LNCaP clone FGC (cell line): ENCODE measurements at regions not wholly inside any gene's neighbourhood (a gene's known extent, or its start where the extent isn't known, plus 50 kb on each side); places are given as distances from the start of the nearest gene placed in this dataset.

Source experiments
- DNase-seq: peaks from one replicate; pipeline ENCODE4 v3.0.0-alpha.2; 2011; ENCODE audit warnings: low read depth
- H3K4me3 ChIP-seq: 2 replicates; pipeline ENCODE4 v1.5.1; 2011; ENCODE audit warnings: mild to moderate bottlenecking, low read depth, low read length, control low read depth
- TF ChIP-seq, protein P1 (sequence below): IDR thresholded peaks from 2 replicates; pipeline ENCODE4 v1.5.1; 2012; ENCODE audit warnings: mild to moderate bottlenecking; ENCODE audit not compliant: control insufficient read depth, insufficient read depth; ENCODE audit errors: extremely low read depth

DNA sequence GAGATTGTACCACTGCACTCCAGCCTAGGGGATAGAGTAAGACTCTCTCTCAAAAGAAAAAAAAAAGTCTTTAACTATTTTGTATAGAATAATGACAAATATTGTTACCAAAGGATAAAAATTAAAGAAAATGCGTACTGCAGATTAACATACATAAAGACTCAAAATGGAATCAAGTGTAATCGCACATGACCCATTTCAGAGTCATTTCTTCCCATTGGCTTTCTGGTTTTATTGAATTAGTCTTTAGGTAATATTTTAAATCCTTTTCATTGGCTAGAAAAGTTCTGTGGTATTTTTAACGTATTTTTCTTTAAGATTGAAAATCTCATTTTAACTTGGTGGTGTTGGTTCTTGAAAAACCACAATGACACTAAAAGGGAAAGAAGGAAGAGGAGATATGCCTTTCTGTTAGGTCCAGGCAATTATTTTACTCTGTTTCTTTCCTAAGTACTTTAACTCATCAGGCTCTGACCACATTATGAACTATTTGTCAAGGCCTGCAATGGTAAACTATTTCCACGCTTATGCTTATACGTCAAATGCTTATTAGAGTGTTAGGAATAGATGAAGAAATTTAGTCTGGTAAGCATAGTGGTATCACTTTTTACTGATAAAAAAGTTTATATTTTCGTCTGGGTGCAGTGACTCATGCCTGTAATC, 52.3 kb downstream of the PLEKHG1 start:
- DNase-seq: no peak
- TF ChIP-seq, protein P1, sequence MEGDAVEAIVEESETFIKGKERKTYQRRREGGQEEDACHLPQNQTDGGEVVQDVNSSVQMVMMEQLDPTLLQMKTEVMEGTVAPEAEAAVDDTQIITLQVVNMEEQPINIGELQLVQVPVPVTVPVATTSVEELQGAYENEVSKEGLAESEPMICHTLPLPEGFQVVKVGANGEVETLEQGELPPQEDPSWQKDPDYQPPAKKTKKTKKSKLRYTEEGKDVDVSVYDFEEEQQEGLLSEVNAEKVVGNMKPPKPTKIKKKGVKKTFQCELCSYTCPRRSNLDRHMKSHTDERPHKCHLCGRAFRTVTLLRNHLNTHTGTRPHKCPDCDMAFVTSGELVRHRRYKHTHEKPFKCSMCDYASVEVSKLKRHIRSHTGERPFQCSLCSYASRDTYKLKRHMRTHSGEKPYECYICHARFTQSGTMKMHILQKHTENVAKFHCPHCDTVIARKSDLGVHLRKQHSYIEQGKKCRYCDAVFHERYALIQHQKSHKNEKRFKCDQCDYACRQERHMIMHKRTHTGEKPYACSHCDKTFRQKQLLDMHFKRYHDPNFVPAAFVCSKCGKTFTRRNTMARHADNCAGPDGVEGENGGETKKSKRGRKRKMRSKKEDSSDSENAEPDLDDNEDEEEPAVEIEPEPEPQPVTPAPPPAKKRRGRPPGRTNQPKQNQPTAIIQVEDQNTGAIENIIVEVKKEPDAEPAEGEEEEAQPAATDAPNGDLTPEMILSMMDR: no peak
- H3K4me3 ChIP-seq: no peak overlapping the region

DNA sequence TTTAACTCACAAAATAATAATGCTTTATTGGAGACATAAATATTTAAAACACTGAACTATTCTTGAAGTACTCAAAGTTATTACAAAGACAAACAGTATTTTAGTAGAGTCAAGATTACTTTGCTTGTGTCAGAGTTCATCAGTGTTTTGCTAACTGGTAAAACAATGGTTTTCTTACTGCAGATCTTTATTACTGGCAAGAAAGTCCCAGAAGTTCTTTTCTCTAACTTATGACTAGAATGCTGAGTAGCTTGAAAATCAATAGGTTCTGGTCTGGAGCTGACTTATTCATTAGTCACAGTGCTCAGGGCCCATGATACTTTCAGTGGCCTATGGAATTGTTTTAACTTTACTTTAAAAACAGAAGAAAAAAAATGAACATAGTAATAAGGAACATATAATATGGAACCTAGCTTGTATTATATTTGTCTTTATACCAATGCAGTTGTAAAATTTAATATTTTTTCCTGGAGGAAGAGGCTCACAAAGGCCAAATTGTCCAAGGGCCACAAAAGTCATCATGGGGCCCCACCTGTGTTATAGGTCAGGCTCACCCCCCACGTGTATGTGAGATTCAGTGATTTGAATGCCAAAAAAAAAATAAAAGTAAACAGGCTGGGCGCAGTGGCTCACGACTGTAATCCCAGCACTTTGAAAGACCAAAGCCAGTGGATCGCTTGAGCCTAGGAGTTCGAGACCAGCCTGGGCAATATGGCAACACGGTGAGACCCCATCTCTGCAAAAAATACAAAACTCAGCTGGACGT, 53.3 kb downstream of the PLEKHG1 start:
- DNase-seq: no peak

DNA sequence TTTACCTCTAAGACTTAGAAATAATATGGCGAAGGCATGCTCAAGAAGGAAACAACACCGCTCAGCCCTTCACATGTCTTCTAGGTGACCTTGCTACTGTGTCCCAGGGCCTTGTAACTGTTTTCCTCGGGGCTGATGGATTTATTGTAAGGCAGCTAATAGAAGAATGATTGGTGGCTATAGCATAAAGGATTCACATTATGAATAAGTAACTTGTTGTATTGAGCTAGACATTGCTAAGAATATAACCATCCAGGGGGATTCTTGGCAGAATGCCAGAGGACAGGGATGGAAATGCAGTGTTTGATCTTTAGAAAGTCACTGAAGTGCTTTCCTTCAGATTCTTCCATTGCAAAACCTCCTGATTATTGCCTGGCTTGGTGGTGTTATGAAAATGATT, 54.9 kb downstream of the PLEKHG1 start:
- no peak for DNase-seq
- TF ChIP-seq, protein P1: no peak
- no peak overlapping the region for H3K4me3 ChIP-seq

More for the DNA sequence above, 53.3 kb downstream of the PLEKHG1 start:
- no peak overlapping the region for H3K4me3 ChIP-seq
- TF ChIP-seq, protein P1: no peak

DNA sequence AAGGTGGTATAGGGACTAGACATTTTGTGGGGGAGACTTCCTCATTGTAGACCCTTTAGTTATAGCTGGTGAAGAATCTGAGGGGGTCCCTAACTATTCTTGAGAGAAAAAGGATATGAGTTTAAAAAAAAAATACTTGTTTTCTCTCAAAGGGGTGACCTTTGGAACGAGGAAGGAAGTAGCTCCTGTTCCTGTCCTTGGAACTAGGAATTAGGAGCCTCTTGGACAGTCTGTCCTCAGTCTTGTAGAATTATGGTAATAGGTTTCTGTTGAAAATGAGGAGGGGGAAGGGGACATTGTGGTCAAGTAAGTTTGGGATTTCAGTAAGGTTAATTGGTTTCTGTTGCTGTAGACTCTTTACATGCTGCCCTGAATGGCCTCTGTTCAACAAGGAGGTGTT, 56.5 kb downstream of the PLEKHG1 start:
- DNase-seq: no peak
- TF ChIP-seq, protein P1: no peak
- H3K4me3 ChIP-seq: no peak overlapping the region

DNA sequence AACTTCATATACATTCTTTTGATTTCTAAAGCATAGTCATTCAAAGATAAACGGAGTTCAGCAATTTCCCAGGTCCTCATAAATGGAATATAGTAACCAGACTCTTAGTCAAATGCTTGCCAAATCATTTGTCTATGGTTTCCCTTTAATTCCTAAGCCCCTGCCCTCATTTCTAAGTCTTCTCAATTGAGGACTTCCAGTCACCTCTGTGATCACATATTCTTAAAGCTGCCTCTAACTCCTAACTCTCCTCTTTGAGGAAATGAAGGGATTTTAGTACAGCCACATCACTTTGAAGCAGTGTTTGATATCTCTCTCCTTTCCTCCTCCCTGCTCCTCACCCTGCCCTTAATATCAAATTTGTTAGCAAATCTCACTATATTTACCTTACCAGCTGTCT, 58.7 kb downstream of the PLEKHG1 start:
- no peak for DNase-seq
- TF ChIP-seq, protein P1: no peak

DNA sequence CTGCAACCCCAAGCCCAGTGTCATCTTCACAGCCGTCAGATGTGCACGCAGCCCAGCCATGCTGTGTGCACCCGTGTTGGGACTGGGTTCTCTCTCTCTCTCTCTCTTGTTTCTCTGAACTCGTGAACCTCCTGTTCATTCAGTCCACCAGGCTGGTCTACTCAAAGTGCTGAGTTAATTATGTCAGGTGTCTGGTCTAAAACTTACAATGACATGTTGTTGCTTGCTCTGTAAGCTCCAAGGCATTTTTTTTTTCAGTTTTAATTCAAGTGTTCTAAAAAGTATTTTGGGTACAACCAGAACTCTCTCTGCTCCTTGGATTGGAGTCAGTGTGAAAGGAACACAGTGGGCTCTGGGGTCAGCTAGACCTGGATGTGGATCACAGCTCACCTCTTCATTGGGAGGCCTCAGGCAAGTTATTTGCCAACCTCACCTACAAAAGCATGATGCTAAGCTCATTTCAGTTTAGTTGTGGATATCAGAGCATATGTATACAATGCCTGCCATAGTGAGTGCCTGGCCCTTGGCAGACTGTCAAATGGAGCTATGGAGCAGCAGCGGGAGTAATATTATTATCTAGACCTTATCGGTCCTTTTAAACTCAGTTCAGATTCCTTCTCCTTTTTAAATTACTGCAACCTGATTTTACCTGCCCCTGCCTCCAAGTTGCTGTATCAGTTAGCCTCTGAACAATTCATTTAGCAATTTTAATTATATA, 59.5 kb downstream of the PLEKHG1 start:
- TF ChIP-seq, protein P1: no peak
- DNase-seq: no peak
- no peak overlapping the region for H3K4me3 ChIP-seq

More for the DNA sequence above, 58.7 kb downstream of the PLEKHG1 start:
- no peak overlapping the region for H3K4me3 ChIP-seq
